ENCODE measurements at regions not wholly inside any gene's neighbourhood (a gene's known extent, or its start where the extent isn't known, plus 50 kb on each side); places are given as distances from the start of the nearest gene placed in this dataset.

DNA sequence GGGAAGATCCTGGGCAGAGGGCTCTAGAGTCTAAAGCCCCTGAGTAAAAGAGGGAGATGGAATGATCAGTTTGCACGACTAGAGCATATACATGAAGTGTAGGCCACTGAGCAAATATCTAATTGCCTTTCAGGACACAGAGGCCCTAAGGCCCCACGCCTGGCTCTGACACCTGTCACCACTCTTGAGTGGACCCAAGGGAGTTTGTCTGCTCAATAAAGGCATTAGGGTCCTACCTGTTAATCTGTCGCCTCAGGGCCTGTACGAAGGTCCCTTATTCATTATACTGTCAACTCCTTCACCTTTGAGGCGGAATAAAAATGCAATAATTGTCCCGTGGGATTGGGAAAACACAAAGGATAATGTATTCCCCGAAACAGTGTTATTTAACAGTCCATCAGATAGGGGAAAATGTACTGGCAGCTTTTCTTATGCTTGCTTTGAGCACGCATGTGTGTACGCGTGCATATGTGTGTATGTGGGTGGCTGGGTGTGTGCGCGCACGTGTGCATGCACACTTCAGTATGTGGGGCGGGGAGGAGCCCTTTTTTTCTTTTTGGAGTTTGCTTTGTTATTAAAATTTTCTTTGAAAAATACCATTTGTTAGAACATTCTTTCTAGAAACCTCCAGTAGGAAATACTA, 161.8 kb upstream of the SERP2 start:
- 48% methylated on average over 14 of the region's 14 CpGs for WGBS (ENCODE audit: low lambda C conversion rate)
- no peak for FAIRE-seq

More for the DNA sequence above, 161.8 kb upstream of the SERP2 start:
- Histone ChIP-seq H3K27ac (ENCODE audit: extremely low read length, insufficient read depth, low read length) (no peak overlapping the region), H3K36me3 (replicated peaks in 1 of 2; ENCODE audit: control insufficient read depth in 1 of 2, insufficient read depth in 2 of 2, low read length in 2 of 2) (no peaks in the 10 kb centered on the region), H3K27me3 (ENCODE audit: control insufficient read depth in 1 of 2, insufficient read depth in 2 of 2, low read length in 2 of 2) (no peaks in the 10 kb centered on the region), H3K9ac (ENCODE audit: insufficient read depth, low read depth, low read length) (no peak overlapping the region), H4K20me1 (ENCODE audit: insufficient read depth, low read length) (no peaks in the 10 kb centered on the region), H3K4me2 (ENCODE audit: low read depth, low read length) (no peak overlapping the region), H3K4me3 (replicated peaks in 1 of 3; ENCODE audit: insufficient read depth in 1 of 3, low read depth in 2 of 3, low read length in 3 of 3) (no peak overlapping the region), H3K79me2 (ENCODE audit: insufficient read depth, low read length) (no peaks in the 10 kb centered on the region), H3K9me3 (ENCODE audit: low read length) (no peaks in the 10 kb centered on the region), H3K4me1 (ENCODE audit: insufficient read depth, low read length) (no peaks in the 10 kb centered on the region), H2AFZ (ENCODE audit: low read length) (no peak overlapping the region)
- BruUV-seq (replicated peaks) = no TSS peak
- ChIA-PET POLR2A (interaction anchor here (1.3 kb wide), 1 partner anchor 225 kb away, joined by 3 read pairs; no protein-coding TSS in a partner anchor), CTCF (ENCODE audit: low intra/inter-chr PET ratio, low total read pairs) (no interaction called here)
- ATAC-seq (no peak), DNase-seq (ENCODE audit: low spot score) (no peak)
- TF ChIP-seq, protein P1, sequence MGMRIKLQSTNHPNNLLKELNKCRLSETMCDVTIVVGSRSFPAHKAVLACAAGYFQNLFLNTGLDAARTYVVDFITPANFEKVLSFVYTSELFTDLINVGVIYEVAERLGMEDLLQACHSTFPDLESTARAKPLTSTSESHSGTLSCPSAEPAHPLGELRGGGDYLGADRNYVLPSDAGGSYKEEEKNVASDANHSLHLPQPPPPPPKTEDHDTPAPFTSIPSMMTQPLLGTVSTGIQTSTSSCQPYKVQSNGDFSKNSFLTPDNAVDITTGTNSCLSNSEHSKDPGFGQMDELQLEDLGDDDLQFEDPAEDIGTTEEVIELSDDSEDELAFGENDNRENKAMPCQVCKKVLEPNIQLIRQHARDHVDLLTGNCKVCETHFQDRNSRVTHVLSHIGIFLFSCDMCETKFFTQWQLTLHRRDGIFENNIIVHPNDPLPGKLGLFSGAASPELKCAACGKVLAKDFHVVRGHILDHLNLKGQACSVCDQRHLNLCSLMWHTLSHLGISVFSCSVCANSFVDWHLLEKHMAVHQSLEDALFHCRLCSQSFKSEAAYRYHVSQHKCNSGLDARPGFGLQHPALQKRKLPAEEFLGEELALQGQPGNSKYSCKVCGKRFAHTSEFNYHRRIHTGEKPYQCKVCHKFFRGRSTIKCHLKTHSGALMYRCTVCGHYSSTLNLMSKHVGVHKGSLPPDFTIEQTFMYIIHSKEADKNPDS (CRISPR knock-in tag; IDR thresholded peaks at IDR 0.05) = no peak
- TF ChIP-seq, protein P2, sequence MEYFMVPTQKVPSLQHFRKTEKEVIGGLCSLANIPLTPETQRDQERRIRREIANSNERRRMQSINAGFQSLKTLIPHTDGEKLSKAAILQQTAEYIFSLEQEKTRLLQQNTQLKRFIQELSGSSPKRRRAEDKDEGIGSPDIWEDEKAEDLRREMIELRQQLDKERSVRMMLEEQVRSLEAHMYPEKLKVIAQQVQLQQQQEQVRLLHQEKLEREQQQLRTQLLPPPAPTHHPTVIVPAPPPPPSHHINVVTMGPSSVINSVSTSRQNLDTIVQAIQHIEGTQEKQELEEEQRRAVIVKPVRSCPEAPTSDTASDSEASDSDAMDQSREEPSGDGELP (IDR thresholded peaks at IDR 0.05; ENCODE audit: borderline replicate concordance, low read depth) = no peak
- TF ChIP-seq MAZ (IDR thresholded peaks at IDR 0.05; ENCODE audit: borderline replicate concordance, low read depth, low read length) (no peak), MAZ (CRISPR knock-in tag; IDR thresholded peaks at IDR 0.05; ENCODE audit: low read depth) (no peak), ZNF33B (CRISPR knock-in tag; IDR thresholded peaks at IDR 0.05) (no peak), HES4 (CRISPR knock-in tag; IDR thresholded peaks at IDR 0.05; ENCODE audit: borderline replicate concordance) (no peak), JDP2 (CRISPR knock-in tag; IDR thresholded peaks at IDR 0.05; ENCODE audit: borderline replicate concordance) (no peak)
- in situ Hi-C loops (cut with HindIII; ENCODE audit: extremely low pct_ligation_motif_present, low pct_unique_long_range_greater_than_20kb) (no loop called here), intact Hi-C loops (cut with micrococcal nuclease; ENCODE audit: unreplicated experiment) (no loop called here)
